HCT116 (cell line): ENCODE measurements at regions not wholly inside any gene's neighbourhood (a gene's known extent, or its start where the extent isn't known, plus 50 kb on each side); places are given as distances from the start of the nearest gene placed in this dataset.

Source experiments
- ATAC-seq: fragments of 200-7000 bp; cut with Tn5 transposase; 2 replicates; pipeline ENCODE4 v1.9.1; 2020; ENCODE audit warnings: mild to moderate bottlenecking, moderate library complexity
- BruUV-seq: library from RNA; stranded (reverse); fragments of 400-500 nt; replicated peaks from 2 replicates; lab custom pipeline; 2021; lab: Mats Ljungman, UMichigan
- CTCF ChIA-PET: fragments of 300-600 bp; sonication (Branson Sonifier 250); formaldehyde crosslinking; loops from one replicate; lab custom pipeline; 2021; ENCODE audit warnings: antibody characterized with exemption; lab: Charles Lee
- POLR2A ChIA-PET: fragments of 300-600, 350-600 bp; sonication (Branson Sonifier 250); formaldehyde crosslinking; loops from one replicate; lab custom pipeline; 2021; ENCODE audit warnings: antibody characterized with exemption; lab: Charles Lee
- RAD21 ChIA-PET, 2 experiments: fragments of 300-600 bp; sonication (Branson Sonifier 250); formaldehyde crosslinking; loops; one replicate each; lab custom pipeline; 2023; ENCODE audit warnings: low total read pairs in 2 of 2; ENCODE audit not compliant: uncharacterized antibody in 2 of 2, unreplicated experiment in 2 of 2, low non-redundant PET in 1 of 2; lab: Charles Lee
- DNase-seq: peaks from one replicate; pipeline ENCODE4 v3.0.0-alpha.2; 2010; ENCODE audit warnings: low read depth, low spot score
- H2AFZ ChIP-seq: fragments of 200-600 bp; shearing (Covaris generic), sonication (generic); 2 replicates; pipeline ENCODE4 v1.6.1; 2017; ENCODE audit warnings: low read depth, mixed run types, mixed read lengths, antibody characterized with exemption, low read length; ENCODE audit not compliant: poor library complexity, severe bottlenecking
- H3K27ac ChIP-seq: 2 replicates; pipeline ENCODE4 v1.5.1; 2012; ENCODE audit warnings: low read depth, low read length
- H3K27me3 ChIP-seq: fragments of 200-600 bp; sonication (generic); 2 replicates; pipeline ENCODE4 v1.6.1; 2016; ENCODE audit warnings: mixed run types, low read length, mixed read lengths; ENCODE audit not compliant: insufficient read depth
- H3K36me3 ChIP-seq, 2 experiments: fragments of 200-500 bp in 1 of 2; fragments of 200-600 bp in 1 of 2; sonication (Bioruptor generic) in 1 of 2; sonication (generic) in 1 of 2; 2 replicates each; pipeline versions ENCODE4 v1.5.1 to v1.6.1; 2014 to 2016; ENCODE audit warnings: low read length in 2 of 2, inconsistent platforms in 1 of 2, mixed read lengths in 1 of 2, mixed run types in 1 of 2; ENCODE audit not compliant: insufficient read depth in 2 of 2, control insufficient read depth in 1 of 2
- H3K4me1 ChIP-seq, 2 experiments: fragments of 200-600 bp in 1 of 2; sonication (generic) in 1 of 2; 2 replicates each; pipeline versions ENCODE4 v1.5.1 to v1.6.1; 2012 to 2017; ENCODE audit warnings: low read length in 2 of 2, inconsistent platforms in 1 of 2, mild to moderate bottlenecking in 1 of 2, mixed read lengths in 1 of 2, mixed run types in 1 of 2, moderate library complexity in 1 of 2; ENCODE audit not compliant: insufficient read depth in 2 of 2, control insufficient read depth in 1 of 2
- H3K4me2 ChIP-seq: fragments of 200-600 bp; sonication (generic); 2 replicates; pipeline ENCODE4 v1.6.1; 2017; ENCODE audit warnings: mixed run types, low read length, mixed read lengths
- H3K4me3 ChIP-seq, 2 experiments: fragments of 200-600 bp in 1 of 2; sonication (generic) in 1 of 2; replicated peaks in 1 of 2; 2 replicates each; pipeline ENCODE4 v1.5.1; 2011 to 2016; ENCODE audit warnings: low read length in 2 of 2, control low read depth in 1 of 2, low read depth in 1 of 2, mild to moderate bottlenecking in 1 of 2, mixed read lengths in 1 of 2, mixed run types in 1 of 2
- H3K79me2 ChIP-seq: fragments of 200-600 bp; sonication (generic); 2 replicates; pipeline ENCODE4 v1.6.1; 2017; ENCODE audit warnings: mild to moderate bottlenecking, mixed run types, low read length, moderate library complexity, mixed read lengths; ENCODE audit not compliant: insufficient read depth
- H3K9ac ChIP-seq: fragments of 200-600 bp; sonication (generic); 2 replicates; pipeline ENCODE4 v1.6.1; 2016; ENCODE audit warnings: low read length, mixed read lengths
- H3K9me2 ChIP-seq: fragments of 200-600 bp; sonication (generic), shearing (Covaris generic); 2 replicates; pipeline ENCODE4 v1.6.1; 2017; ENCODE audit warnings: mixed run types, mild to moderate bottlenecking, moderate library complexity; ENCODE audit not compliant: insufficient read depth
- H3K9me3 ChIP-seq, 2 experiments: fragments of 200-500 bp in 1 of 2; fragments of 200-600 bp in 1 of 2; sonication (Bioruptor generic) in 1 of 2; sonication (generic) in 1 of 2; 2 replicates each; pipeline ENCODE4 v1.6.1; 2014 to 2017; ENCODE audit warnings: low read length in 2 of 2, mixed read lengths in 2 of 2, inconsistent platforms in 1 of 2, low read depth in 1 of 2, mild to moderate bottlenecking in 1 of 2, mixed run types in 1 of 2, moderate library complexity in 1 of 2; ENCODE audit not compliant: control insufficient read depth in 1 of 2, insufficient read depth in 1 of 2
- H4K20me1 ChIP-seq: fragments of 200-600 bp; sonication (generic), shearing (Covaris generic); 2 replicates; pipeline ENCODE4 v1.6.1; 2017; ENCODE audit warnings: mixed run types, mild to moderate bottlenecking, moderate library complexity; ENCODE audit not compliant: insufficient read depth
- ATF3 ChIP-seq: IDR thresholded peaks from 2 replicates; pipeline ENCODE4 v1.6.1; 2012
- CBX3 ChIP-seq: IDR thresholded peaks from 2 replicates; pipeline ENCODE4 v1.6.1; 2012; ENCODE audit warnings: low read depth
- CEBPB ChIP-seq: IDR thresholded peaks from 2 replicates; pipeline ENCODE4 v1.6.1; 2012; ENCODE audit warnings: low read depth
- ELF1 ChIP-seq: IDR thresholded peaks from 2 replicates; pipeline ENCODE4 v1.6.1; 2012; ENCODE audit warnings: low read depth, borderline replicate concordance
- EZH2 ChIP-seq: fragments of 200-600 bp; sonication (generic); IDR thresholded peaks from 2 replicates; pipeline ENCODE4 v1.6.1; 2017; ENCODE audit warnings: antibody characterized with exemption, mixed run types
- EZH2phosphoT487 ChIP-seq: fragments of 200-600 bp; IDR thresholded peaks from 2 replicates; pipeline ENCODE4 v1.6.1; 2018; ENCODE audit warnings: antibody characterized with exemption, borderline replicate concordance
- FOSL1 ChIP-seq: IDR thresholded peaks from 2 replicates; pipeline ENCODE4 v1.6.1; 2012; ENCODE audit warnings: low read depth
- JUND ChIP-seq: IDR thresholded peaks from 2 replicates; pipeline ENCODE4 v1.6.1; 2012
- POLR2A ChIP-seq: IDR thresholded peaks from 2 replicates; pipeline ENCODE4 v1.7.0; 2011; ENCODE audit warnings: borderline replicate concordance; ENCODE audit not compliant: insufficient read depth, insufficient read length; ENCODE audit errors: extremely low read depth
- POLR2AphosphoS5 ChIP-seq: IDR thresholded peaks from 2 replicates; pipeline ENCODE4 v1.6.1; 2011; ENCODE audit warnings: mild to moderate bottlenecking, low read depth, low read length, moderate library complexity
- RAD21 ChIP-seq: IDR thresholded peaks from 2 replicates; pipeline ENCODE4 v1.6.1; 2012; ENCODE audit warnings: low read depth, mild to moderate bottlenecking
- SP1 ChIP-seq: IDR thresholded peaks from 2 replicates; pipeline ENCODE4 v1.6.1; 2012; ENCODE audit warnings: low read depth
- SRF ChIP-seq: IDR thresholded peaks from 2 replicates; pipeline ENCODE4 v1.6.1; 2012; ENCODE audit warnings: low read depth
- TCF7L2 ChIP-seq: IDR thresholded peaks from 2 replicates; pipeline ENCODE4 v1.7.0; 2011; ENCODE audit warnings: borderline replicate concordance, inconsistent platforms; ENCODE audit not compliant: insufficient read depth, insufficient read length; ENCODE audit errors: extremely low read depth
- YY1 ChIP-seq: IDR thresholded peaks from 2 replicates; pipeline ENCODE4 v1.6.1; 2011; ENCODE audit warnings: low read length, low read depth, moderate library complexity, mild to moderate bottlenecking; ENCODE audit not compliant: insufficient replicate concordance; ENCODE audit errors: extremely low read depth
- ZBTB33 ChIP-seq: IDR thresholded peaks from 2 replicates; pipeline ENCODE4 v1.6.1; 2011; ENCODE audit warnings: mild to moderate bottlenecking, low read length, moderate library complexity; ENCODE audit not compliant: insufficient replicate concordance; ENCODE audit errors: extremely low read depth
- ZFX ChIP-seq: fragments of 450-650 bp; IDR thresholded peaks from 2 replicates; pipeline ENCODE4 v1.6.1; 2017
- intact Hi-C: fragments of 100-400 bp; cut with micrococcal nuclease; formaldehyde crosslinking; loops from 2 replicates; pipeline ENCODE4 v1.10.0; 2022
- TF ChIP-seq, protein P1 (sequence below): IDR thresholded peaks from 2 replicates; pipeline ENCODE4 v1.6.1; 2012; ENCODE audit warnings: low read depth

GRCh38 chr2:128598862-128599441, 280.3 kb upstream of the HS6ST1 start:
- Histone ChIP-seq H3K4me1 (no peaks in the 10 kb centered on the region), H3K27ac (no peak overlapping the region), H3K27me3 (no peaks in the 10 kb centered on the region), H3K36me3 (no peaks in the 10 kb centered on the region), H2AFZ (no peak overlapping the region), H3K9ac (no peak overlapping the region), H3K9me3 (no peaks in the 10 kb centered on the region), H4K20me1 (no peaks in the 10 kb centered on the region), H3K4me3 (no peak overlapping the region), H3K4me2 (no peak overlapping the region), H3K9me2 (no peaks in the 10 kb centered on the region), H3K79me2 (no peaks in the 10 kb centered on the region)
- POLR2A ChIA-PET = no interaction called here
- intact Hi-C loops = no loop called here
- RAD21 ChIA-PET = no interaction called here
- no TSS peak for BruUV-seq
- no peak for ATAC-seq
- CTCF ChIA-PET = no interaction called here
- no peak for DNase-seq
- TF ChIP-seq CBX3 (no peak), EZH2 (no peak), ATF3 (no peak), EZH2phosphoT487 (no peak), POLR2A (no peak), SP1 (no peak), YY1 (no peak), RAD21 (no peak), ZBTB33 (no peak), SRF (no peak), ELF1 (no peak), ZFX (no peak), TCF7L2 (no peak), POLR2AphosphoS5 (no peak), CEBPB (no peak), FOSL1 (no peak), JUND (no peak)
- TF ChIP-seq, protein P1, sequence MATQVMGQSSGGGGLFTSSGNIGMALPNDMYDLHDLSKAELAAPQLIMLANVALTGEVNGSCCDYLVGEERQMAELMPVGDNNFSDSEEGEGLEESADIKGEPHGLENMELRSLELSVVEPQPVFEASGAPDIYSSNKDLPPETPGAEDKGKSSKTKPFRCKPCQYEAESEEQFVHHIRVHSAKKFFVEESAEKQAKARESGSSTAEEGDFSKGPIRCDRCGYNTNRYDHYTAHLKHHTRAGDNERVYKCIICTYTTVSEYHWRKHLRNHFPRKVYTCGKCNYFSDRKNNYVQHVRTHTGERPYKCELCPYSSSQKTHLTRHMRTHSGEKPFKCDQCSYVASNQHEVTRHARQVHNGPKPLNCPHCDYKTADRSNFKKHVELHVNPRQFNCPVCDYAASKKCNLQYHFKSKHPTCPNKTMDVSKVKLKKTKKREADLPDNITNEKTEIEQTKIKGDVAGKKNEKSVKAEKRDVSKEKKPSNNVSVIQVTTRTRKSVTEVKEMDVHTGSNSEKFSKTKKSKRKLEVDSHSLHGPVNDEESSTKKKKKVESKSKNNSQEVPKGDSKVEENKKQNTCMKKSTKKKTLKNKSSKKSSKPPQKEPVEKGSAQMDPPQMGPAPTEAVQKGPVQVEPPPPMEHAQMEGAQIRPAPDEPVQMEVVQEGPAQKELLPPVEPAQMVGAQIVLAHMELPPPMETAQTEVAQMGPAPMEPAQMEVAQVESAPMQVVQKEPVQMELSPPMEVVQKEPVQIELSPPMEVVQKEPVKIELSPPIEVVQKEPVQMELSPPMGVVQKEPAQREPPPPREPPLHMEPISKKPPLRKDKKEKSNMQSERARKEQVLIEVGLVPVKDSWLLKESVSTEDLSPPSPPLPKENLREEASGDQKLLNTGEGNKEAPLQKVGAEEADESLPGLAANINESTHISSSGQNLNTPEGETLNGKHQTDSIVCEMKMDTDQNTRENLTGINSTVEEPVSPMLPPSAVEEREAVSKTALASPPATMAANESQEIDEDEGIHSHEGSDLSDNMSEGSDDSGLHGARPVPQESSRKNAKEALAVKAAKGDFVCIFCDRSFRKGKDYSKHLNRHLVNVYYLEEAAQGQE = no peak
